Astrocyte (in vitro differentiated cells and primary cell): ENCODE measurements at regions not wholly inside any gene's neighbourhood (a gene's known extent, or its start where the extent isn't known, plus 50 kb on each side); places are given as distances from the start of the nearest gene placed in this dataset.
A peak's percentile ranks its signal among the peaks of the same experiment; 100 is the strongest.

Experiments
- DNase-seq: peaks from one replicate; pipeline ENCODE4 v3.0.0-alpha.2; 2010; ENCODE audit warnings: low read depth
- FAIRE-seq: peaks from 2 replicates; lab custom pipeline; 2011; peaks lifted over from hg19 to GRCh38; lab: Jason Lieb, UNC
- H2AFZ ChIP-seq: 2 replicates; pipeline ENCODE4 v1.6.0; 2012; ENCODE audit warnings: low read depth, low read length, inconsistent platforms
- H3K27ac ChIP-seq: 2 replicates; pipeline ENCODE4 v1.5.1; 2011; ENCODE audit warnings: low read depth, low read length, inconsistent platforms
- H3K27me3 ChIP-seq: 2 replicates; pipeline ENCODE4 v1.6.0; 2011; ENCODE audit warnings: low read length, inconsistent platforms; ENCODE audit not compliant: insufficient read depth
- H3K36me3 ChIP-seq: 2 replicates; pipeline ENCODE4 v1.5.1; 2011; ENCODE audit warnings: low read length, inconsistent platforms; ENCODE audit not compliant: insufficient read depth
- H3K4me1 ChIP-seq: 2 replicates; pipeline ENCODE4 v1.5.1; 2011; ENCODE audit warnings: low read length, inconsistent platforms; ENCODE audit not compliant: insufficient read depth
- H3K4me2 ChIP-seq: 2 replicates; pipeline ENCODE4 v1.6.0; 2012; ENCODE audit warnings: low read length, inconsistent platforms
- H3K4me3 ChIP-seq: 2 replicates; pipeline ENCODE4 v1.5.1; 2011; ENCODE audit warnings: low read depth, mild to moderate bottlenecking, low read length, inconsistent platforms; ENCODE audit not compliant: insufficient read depth
- H3K79me2 ChIP-seq: 2 replicates; pipeline ENCODE4 v1.6.0; 2012; ENCODE audit warnings: mild to moderate bottlenecking, low read length, inconsistent platforms; ENCODE audit not compliant: insufficient read depth
- H3K9ac ChIP-seq: 2 replicates; pipeline ENCODE4 v1.6.0; 2012; ENCODE audit warnings: mild to moderate bottlenecking, low read length, inconsistent platforms
- H3K9me3 ChIP-seq: 2 replicates; pipeline ENCODE4 v1.5.1; 2012; ENCODE audit warnings: low read depth, mild to moderate bottlenecking, low read length, inconsistent platforms; ENCODE audit not compliant: insufficient read depth
- H4K20me1 ChIP-seq: 2 replicates; pipeline ENCODE4 v1.6.0; 2012; ENCODE audit warnings: low read length, inconsistent platforms; ENCODE audit not compliant: insufficient read depth
- H3K27ac Mint-ChIP-seq: one replicate; pipeline ENCODE4 v1.8.0; 2021; ENCODE audit warnings: mild to moderate bottlenecking, mixed read lengths; ENCODE audit not compliant: unreplicated experiment
- H3K27me3 Mint-ChIP-seq: one replicate; pipeline ENCODE4 v1.8.0; 2021; ENCODE audit warnings: low read depth, mixed read lengths; ENCODE audit not compliant: unreplicated experiment
- H3K36me3 Mint-ChIP-seq: one replicate; pipeline ENCODE4 v1.8.0; 2021; ENCODE audit warnings: low read depth, mixed read lengths; ENCODE audit not compliant: unreplicated experiment
- H3K4me1 Mint-ChIP-seq: one replicate; pipeline ENCODE4 v1.8.0; 2021; ENCODE audit warnings: low read depth, mixed read lengths; ENCODE audit not compliant: unreplicated experiment
- H3K4me3 Mint-ChIP-seq: one replicate; pipeline ENCODE4 v1.8.0; 2021; ENCODE audit warnings: mild to moderate bottlenecking, moderate library complexity, mixed read lengths; ENCODE audit not compliant: unreplicated experiment
- H3K9me3 Mint-ChIP-seq: one replicate; pipeline ENCODE4 v1.8.0; 2021; ENCODE audit warnings: mild to moderate bottlenecking, mixed read lengths; ENCODE audit not compliant: unreplicated experiment
- EZH2 ChIP-seq: IDR thresholded peaks from 2 replicates; pipeline ENCODE4 v1.6.1; 2012; ENCODE audit warnings: mild to moderate bottlenecking, low read length, inconsistent platforms; ENCODE audit not compliant: insufficient read depth
- TF ChIP-seq, protein P1 (sequence below): IDR thresholded peaks from 2 replicates; pipeline ENCODE4 v1.5.1; 2011; ENCODE audit warnings: low read depth, mild to moderate bottlenecking, inconsistent platforms, low read length, moderate library complexity; ENCODE audit not compliant: insufficient read depth

DNA sequence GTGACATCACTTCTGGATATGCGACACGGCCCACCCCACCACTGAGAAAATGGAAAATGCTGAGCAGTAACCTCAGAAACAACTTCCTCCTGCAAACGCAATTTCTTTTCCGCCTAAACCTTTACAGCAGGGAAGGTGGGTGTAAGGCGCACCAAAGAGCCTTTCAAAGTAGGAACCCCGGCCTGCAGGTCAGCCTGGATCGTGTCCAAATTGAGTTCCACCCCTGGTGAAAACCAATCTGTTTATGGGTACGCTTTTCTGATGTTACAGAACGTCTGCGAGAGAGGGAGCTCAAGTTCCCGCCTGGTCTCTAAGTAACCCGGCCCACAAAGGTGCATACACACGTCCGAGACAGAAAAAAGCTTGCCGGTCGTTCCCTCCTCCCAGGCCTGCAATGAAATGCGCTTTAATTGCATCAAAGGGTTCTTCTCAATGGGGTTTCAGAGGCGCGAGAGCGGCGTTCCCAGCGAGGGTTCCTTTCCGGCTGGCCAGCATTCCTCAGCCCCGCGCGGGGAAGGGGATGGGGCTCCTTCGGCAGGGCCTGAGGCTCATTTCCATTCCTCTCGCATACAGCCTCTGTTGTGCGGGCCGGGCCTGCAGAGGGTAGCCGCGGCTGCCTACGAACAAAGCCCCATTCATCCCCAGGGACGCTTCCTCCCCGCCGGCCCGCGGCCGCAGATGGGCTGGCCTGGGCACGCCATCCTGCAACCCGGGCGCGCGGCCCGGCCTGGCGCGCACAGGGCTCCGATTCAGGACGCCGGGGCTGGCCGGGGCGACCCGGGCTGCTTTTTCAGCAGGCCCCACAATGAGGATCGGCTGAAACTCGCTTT is 138.1 kb downstream of the TMCO5A start:
- Mint-ChIP-seq H3K4me1 (peaks cover 42% of the 10 kb centered on the region), H3K4me3 (peak overlapping the region; percentile 81), H3K27me3 (no peaks in the 10 kb centered on the region), H3K9me3 (no peaks in the 10 kb centered on the region), H3K36me3 (no peaks in the 10 kb centered on the region), H3K27ac (peak overlapping the region; percentile 94)
- Histone ChIP-seq H3K27me3 (no peaks in the 10 kb centered on the region), H3K36me3 (no peaks in the 10 kb centered on the region), H3K9me3 (no peaks in the 10 kb centered on the region), H3K4me1 (peaks cover 38% of the 10 kb centered on the region), H3K27ac (peak overlapping the region; percentile 78), H3K79me2 (no peaks in the 10 kb centered on the region), H3K4me3 (peak overlapping the region; percentile 52), H3K4me2 (peak overlapping the region; percentile 85), H3K9ac (peak overlapping the region; percentile 84), H4K20me1 (no peaks in the 10 kb centered on the region), H2AFZ (peak overlapping the region; percentile 84)
- FAIRE-seq (no peak), DNase-seq (peak; percentile 69)
- TF ChIP-seq, protein P1, sequence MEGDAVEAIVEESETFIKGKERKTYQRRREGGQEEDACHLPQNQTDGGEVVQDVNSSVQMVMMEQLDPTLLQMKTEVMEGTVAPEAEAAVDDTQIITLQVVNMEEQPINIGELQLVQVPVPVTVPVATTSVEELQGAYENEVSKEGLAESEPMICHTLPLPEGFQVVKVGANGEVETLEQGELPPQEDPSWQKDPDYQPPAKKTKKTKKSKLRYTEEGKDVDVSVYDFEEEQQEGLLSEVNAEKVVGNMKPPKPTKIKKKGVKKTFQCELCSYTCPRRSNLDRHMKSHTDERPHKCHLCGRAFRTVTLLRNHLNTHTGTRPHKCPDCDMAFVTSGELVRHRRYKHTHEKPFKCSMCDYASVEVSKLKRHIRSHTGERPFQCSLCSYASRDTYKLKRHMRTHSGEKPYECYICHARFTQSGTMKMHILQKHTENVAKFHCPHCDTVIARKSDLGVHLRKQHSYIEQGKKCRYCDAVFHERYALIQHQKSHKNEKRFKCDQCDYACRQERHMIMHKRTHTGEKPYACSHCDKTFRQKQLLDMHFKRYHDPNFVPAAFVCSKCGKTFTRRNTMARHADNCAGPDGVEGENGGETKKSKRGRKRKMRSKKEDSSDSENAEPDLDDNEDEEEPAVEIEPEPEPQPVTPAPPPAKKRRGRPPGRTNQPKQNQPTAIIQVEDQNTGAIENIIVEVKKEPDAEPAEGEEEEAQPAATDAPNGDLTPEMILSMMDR = peak; percentile 17
- TF ChIP-seq EZH2 = no peak

DNA sequence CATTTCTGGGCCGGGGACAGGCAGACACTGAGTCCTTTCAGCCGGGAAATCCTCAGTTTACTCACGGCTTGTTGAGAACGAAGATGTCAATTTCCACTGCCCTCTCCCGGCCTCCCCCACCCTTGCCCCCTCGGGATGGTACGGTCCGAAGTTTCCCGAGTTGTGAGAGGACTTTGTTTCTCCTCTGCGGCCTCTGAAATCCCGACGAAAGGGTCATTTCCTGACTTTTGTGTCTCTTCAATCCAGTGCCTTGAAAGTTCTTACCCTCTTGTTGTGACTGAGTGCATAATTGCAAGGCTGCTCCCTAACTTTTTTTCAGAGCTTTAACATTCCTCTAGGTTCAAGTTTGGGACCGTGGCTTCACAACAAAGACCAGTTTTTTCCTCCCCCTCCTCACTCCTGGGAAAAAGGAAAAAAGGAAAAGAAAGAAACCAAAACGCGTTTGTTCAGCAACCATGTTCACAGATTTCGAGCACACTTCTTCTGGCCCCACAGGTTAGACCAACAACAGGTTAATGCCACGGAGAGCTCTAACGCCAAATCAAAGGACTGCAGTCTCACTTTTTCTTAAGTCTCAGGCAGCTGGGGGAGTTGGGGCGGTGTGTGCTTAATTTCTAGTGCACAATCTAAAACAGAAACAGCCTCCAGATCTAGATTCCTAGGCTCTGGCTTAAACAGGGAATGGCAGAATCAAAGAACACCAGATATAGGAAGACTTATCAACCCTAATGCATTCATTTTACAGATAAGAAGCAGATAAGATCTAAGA is 138.9 kb downstream of the TMCO5A start:
- Histone ChIP-seq H3K27me3 (no peaks in the 10 kb centered on the region), H3K36me3 (no peaks in the 10 kb centered on the region), H4K20me1 (no peaks in the 10 kb centered on the region), H3K4me3 (peak overlapping the region; percentile 52), H3K9me3 (no peaks in the 10 kb centered on the region), H3K9ac (peak overlapping the region; percentile 84), H3K79me2 (no peaks in the 10 kb centered on the region), H3K4me2 (peak overlapping the region; percentile 85), H3K27ac (peak overlapping the region; percentile 78), H2AFZ (peak overlapping the region; percentile 84), H3K4me1 (peaks cover 38% of the 10 kb centered on the region)
- FAIRE-seq = no peak
- Mint-ChIP-seq H3K9me3 (no peaks in the 10 kb centered on the region), H3K36me3 (no peaks in the 10 kb centered on the region), H3K4me1 (peaks cover 39% of the 10 kb centered on the region), H3K27me3 (no peaks in the 10 kb centered on the region), H3K4me3 (peak overlapping the region; percentile 80), H3K27ac (peak overlapping the region; percentile 94)
- TF ChIP-seq EZH2 = no peak
- TF ChIP-seq, protein P1 = no peak
- DNase-seq = no peak
